HCT116 (cell line): ENCODE measurements at regions not wholly inside any gene's neighbourhood (a gene's known extent, or its start where the extent isn't known, plus 50 kb on each side); places are given as distances from the start of the nearest gene placed in this dataset.

ENCODE experiments used
- ATAC-seq: fragments of 200-7000 bp; cut with Tn5 transposase; 2 replicates; pipeline ENCODE4 v1.9.1; 2020; ENCODE audit warnings: mild to moderate bottlenecking, moderate library complexity
- BruUV-seq: library from RNA; stranded (reverse); fragments of 400-500 nt; replicated peaks from 2 replicates; lab custom pipeline; 2021; lab: Mats Ljungman, UMichigan
- CTCF ChIA-PET: fragments of 300-600 bp; sonication (Branson Sonifier 250); formaldehyde crosslinking; loops from one replicate; lab custom pipeline; 2021; ENCODE audit warnings: antibody characterized with exemption; lab: Charles Lee
- POLR2A ChIA-PET: fragments of 300-600, 350-600 bp; sonication (Branson Sonifier 250); formaldehyde crosslinking; loops from one replicate; lab custom pipeline; 2021; ENCODE audit warnings: antibody characterized with exemption; lab: Charles Lee
- RAD21 ChIA-PET, 2 experiments: fragments of 300-600 bp; sonication (Branson Sonifier 250); formaldehyde crosslinking; loops; one replicate each; lab custom pipeline; 2023; ENCODE audit warnings: low total read pairs in 2 of 2; ENCODE audit not compliant: uncharacterized antibody in 2 of 2, unreplicated experiment in 2 of 2, low non-redundant PET in 1 of 2; lab: Charles Lee
- DNase-seq: peaks from one replicate; pipeline ENCODE4 v3.0.0-alpha.2; 2010; ENCODE audit warnings: low read depth, low spot score
- H2AFZ ChIP-seq: fragments of 200-600 bp; shearing (Covaris generic), sonication (generic); 2 replicates; pipeline ENCODE4 v1.6.1; 2017; ENCODE audit warnings: low read depth, mixed run types, mixed read lengths, antibody characterized with exemption, low read length; ENCODE audit not compliant: poor library complexity, severe bottlenecking
- H3K27ac ChIP-seq: 2 replicates; pipeline ENCODE4 v1.5.1; 2012; ENCODE audit warnings: low read depth, low read length
- H3K27me3 ChIP-seq: fragments of 200-600 bp; sonication (generic); 2 replicates; pipeline ENCODE4 v1.6.1; 2016; ENCODE audit warnings: mixed run types, low read length, mixed read lengths; ENCODE audit not compliant: insufficient read depth
- H3K36me3 ChIP-seq, 2 experiments: fragments of 200-500 bp in 1 of 2; fragments of 200-600 bp in 1 of 2; sonication (Bioruptor generic) in 1 of 2; sonication (generic) in 1 of 2; 2 replicates each; pipeline versions ENCODE4 v1.5.1 to v1.6.1; 2014 to 2016; ENCODE audit warnings: low read length in 2 of 2, inconsistent platforms in 1 of 2, mixed read lengths in 1 of 2, mixed run types in 1 of 2; ENCODE audit not compliant: insufficient read depth in 2 of 2, control insufficient read depth in 1 of 2
- H3K4me1 ChIP-seq, 2 experiments: fragments of 200-600 bp in 1 of 2; sonication (generic) in 1 of 2; 2 replicates each; pipeline versions ENCODE4 v1.5.1 to v1.6.1; 2012 to 2017; ENCODE audit warnings: low read length in 2 of 2, inconsistent platforms in 1 of 2, mild to moderate bottlenecking in 1 of 2, mixed read lengths in 1 of 2, mixed run types in 1 of 2, moderate library complexity in 1 of 2; ENCODE audit not compliant: insufficient read depth in 2 of 2, control insufficient read depth in 1 of 2
- H3K4me2 ChIP-seq: fragments of 200-600 bp; sonication (generic); 2 replicates; pipeline ENCODE4 v1.6.1; 2017; ENCODE audit warnings: mixed run types, low read length, mixed read lengths
- H3K4me3 ChIP-seq, 2 experiments: fragments of 200-600 bp in 1 of 2; sonication (generic) in 1 of 2; replicated peaks in 1 of 2; 2 replicates each; pipeline ENCODE4 v1.5.1; 2011 to 2016; ENCODE audit warnings: low read length in 2 of 2, control low read depth in 1 of 2, low read depth in 1 of 2, mild to moderate bottlenecking in 1 of 2, mixed read lengths in 1 of 2, mixed run types in 1 of 2
- H3K79me2 ChIP-seq: fragments of 200-600 bp; sonication (generic); 2 replicates; pipeline ENCODE4 v1.6.1; 2017; ENCODE audit warnings: mild to moderate bottlenecking, mixed run types, low read length, moderate library complexity, mixed read lengths; ENCODE audit not compliant: insufficient read depth
- H3K9ac ChIP-seq: fragments of 200-600 bp; sonication (generic); 2 replicates; pipeline ENCODE4 v1.6.1; 2016; ENCODE audit warnings: low read length, mixed read lengths
- H3K9me2 ChIP-seq: fragments of 200-600 bp; sonication (generic), shearing (Covaris generic); 2 replicates; pipeline ENCODE4 v1.6.1; 2017; ENCODE audit warnings: mixed run types, mild to moderate bottlenecking, moderate library complexity; ENCODE audit not compliant: insufficient read depth
- H3K9me3 ChIP-seq, 2 experiments: fragments of 200-500 bp in 1 of 2; fragments of 200-600 bp in 1 of 2; sonication (Bioruptor generic) in 1 of 2; sonication (generic) in 1 of 2; 2 replicates each; pipeline ENCODE4 v1.6.1; 2014 to 2017; ENCODE audit warnings: low read length in 2 of 2, mixed read lengths in 2 of 2, inconsistent platforms in 1 of 2, low read depth in 1 of 2, mild to moderate bottlenecking in 1 of 2, mixed run types in 1 of 2, moderate library complexity in 1 of 2; ENCODE audit not compliant: control insufficient read depth in 1 of 2, insufficient read depth in 1 of 2
- H4K20me1 ChIP-seq: fragments of 200-600 bp; sonication (generic), shearing (Covaris generic); 2 replicates; pipeline ENCODE4 v1.6.1; 2017; ENCODE audit warnings: mixed run types, mild to moderate bottlenecking, moderate library complexity; ENCODE audit not compliant: insufficient read depth
- CBX3 ChIP-seq: IDR thresholded peaks from 2 replicates; pipeline ENCODE4 v1.6.1; 2012; ENCODE audit warnings: low read depth
- CEBPB ChIP-seq: IDR thresholded peaks from 2 replicates; pipeline ENCODE4 v1.6.1; 2012; ENCODE audit warnings: low read depth
- ELF1 ChIP-seq: IDR thresholded peaks from 2 replicates; pipeline ENCODE4 v1.6.1; 2012; ENCODE audit warnings: low read depth, borderline replicate concordance
- EZH2 ChIP-seq: fragments of 200-600 bp; sonication (generic); IDR thresholded peaks from 2 replicates; pipeline ENCODE4 v1.6.1; 2017; ENCODE audit warnings: antibody characterized with exemption, mixed run types
- FOSL1 ChIP-seq: IDR thresholded peaks from 2 replicates; pipeline ENCODE4 v1.6.1; 2012; ENCODE audit warnings: low read depth
- POLR2A ChIP-seq: IDR thresholded peaks from 2 replicates; pipeline ENCODE4 v1.7.0; 2011; ENCODE audit warnings: borderline replicate concordance; ENCODE audit not compliant: insufficient read depth, insufficient read length; ENCODE audit errors: extremely low read depth
- SP1 ChIP-seq: IDR thresholded peaks from 2 replicates; pipeline ENCODE4 v1.6.1; 2012; ENCODE audit warnings: low read depth
- SRF ChIP-seq: IDR thresholded peaks from 2 replicates; pipeline ENCODE4 v1.6.1; 2012; ENCODE audit warnings: low read depth
- TCF7L2 ChIP-seq: IDR thresholded peaks from 2 replicates; pipeline ENCODE4 v1.7.0; 2011; ENCODE audit warnings: borderline replicate concordance, inconsistent platforms; ENCODE audit not compliant: insufficient read depth, insufficient read length; ENCODE audit errors: extremely low read depth
- ZFX ChIP-seq: fragments of 450-650 bp; IDR thresholded peaks from 2 replicates; pipeline ENCODE4 v1.6.1; 2017
- ZNF274 ChIP-seq: fragments of 200-500 bp; sonication (Bioruptor generic); IDR thresholded peaks from 2 replicates; pipeline ENCODE4 v1.6.1; 2014; ENCODE audit warnings: mild to moderate bottlenecking, low read depth, low read length, inconsistent platforms
- intact Hi-C: fragments of 100-400 bp; cut with micrococcal nuclease; formaldehyde crosslinking; loops from 2 replicates; pipeline ENCODE4 v1.10.0; 2022
- TF ChIP-seq, protein P1 (sequence below): IDR thresholded peaks from 2 replicates; pipeline ENCODE4 v1.6.1; 2012; ENCODE audit warnings: low read depth
- TF ChIP-seq, protein P2 (sequence below): IDR thresholded peaks from 2 replicates; pipeline ENCODE4 v1.6.1; 2012

DNA sequence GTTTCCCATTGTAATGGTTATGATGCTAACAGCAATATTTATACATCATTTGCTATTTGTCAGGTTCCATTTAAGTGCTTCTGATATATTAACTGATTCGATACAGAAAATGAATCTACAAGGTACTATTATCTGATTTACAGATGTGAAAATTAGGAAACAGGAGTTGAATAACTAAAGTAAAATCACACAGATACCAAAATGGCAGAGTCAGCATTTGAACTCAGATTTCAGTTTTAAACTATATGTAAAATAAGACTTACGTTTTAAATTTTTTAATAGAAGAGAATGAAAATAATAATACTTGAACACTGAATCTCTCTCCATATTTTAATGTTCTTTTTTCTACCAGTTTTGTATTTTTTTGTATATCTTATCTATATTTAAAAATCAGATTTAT, 313.2 kb downstream of the MDFIC start:
- Histone ChIP-seq H3K27me3 (no peaks in the 10 kb centered on the region), H3K36me3 (no peaks in the 10 kb centered on the region), H3K9me2 (no peaks in the 10 kb centered on the region), H2AFZ (no peak overlapping the region), H4K20me1 (no peaks in the 10 kb centered on the region), H3K79me2 (no peaks in the 10 kb centered on the region), H3K4me3 (no peak overlapping the region), H3K9me3 (no peaks in the 10 kb centered on the region), H3K9ac (no peak overlapping the region), H3K27ac (no peak overlapping the region), H3K4me1 (peaks cover 11 to 22% of the 10 kb centered on the region in 2 experiments; a peak in 3 of 4 replicates), H3K4me2 (no peak overlapping the region)
- no peak for DNase-seq
- TF ChIP-seq, protein P1, sequence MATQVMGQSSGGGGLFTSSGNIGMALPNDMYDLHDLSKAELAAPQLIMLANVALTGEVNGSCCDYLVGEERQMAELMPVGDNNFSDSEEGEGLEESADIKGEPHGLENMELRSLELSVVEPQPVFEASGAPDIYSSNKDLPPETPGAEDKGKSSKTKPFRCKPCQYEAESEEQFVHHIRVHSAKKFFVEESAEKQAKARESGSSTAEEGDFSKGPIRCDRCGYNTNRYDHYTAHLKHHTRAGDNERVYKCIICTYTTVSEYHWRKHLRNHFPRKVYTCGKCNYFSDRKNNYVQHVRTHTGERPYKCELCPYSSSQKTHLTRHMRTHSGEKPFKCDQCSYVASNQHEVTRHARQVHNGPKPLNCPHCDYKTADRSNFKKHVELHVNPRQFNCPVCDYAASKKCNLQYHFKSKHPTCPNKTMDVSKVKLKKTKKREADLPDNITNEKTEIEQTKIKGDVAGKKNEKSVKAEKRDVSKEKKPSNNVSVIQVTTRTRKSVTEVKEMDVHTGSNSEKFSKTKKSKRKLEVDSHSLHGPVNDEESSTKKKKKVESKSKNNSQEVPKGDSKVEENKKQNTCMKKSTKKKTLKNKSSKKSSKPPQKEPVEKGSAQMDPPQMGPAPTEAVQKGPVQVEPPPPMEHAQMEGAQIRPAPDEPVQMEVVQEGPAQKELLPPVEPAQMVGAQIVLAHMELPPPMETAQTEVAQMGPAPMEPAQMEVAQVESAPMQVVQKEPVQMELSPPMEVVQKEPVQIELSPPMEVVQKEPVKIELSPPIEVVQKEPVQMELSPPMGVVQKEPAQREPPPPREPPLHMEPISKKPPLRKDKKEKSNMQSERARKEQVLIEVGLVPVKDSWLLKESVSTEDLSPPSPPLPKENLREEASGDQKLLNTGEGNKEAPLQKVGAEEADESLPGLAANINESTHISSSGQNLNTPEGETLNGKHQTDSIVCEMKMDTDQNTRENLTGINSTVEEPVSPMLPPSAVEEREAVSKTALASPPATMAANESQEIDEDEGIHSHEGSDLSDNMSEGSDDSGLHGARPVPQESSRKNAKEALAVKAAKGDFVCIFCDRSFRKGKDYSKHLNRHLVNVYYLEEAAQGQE, result no peak
- no peak for TF ChIP-seq POLR2A
- no peak for TF ChIP-seq CBX3
- TF ChIP-seq, protein P2, sequence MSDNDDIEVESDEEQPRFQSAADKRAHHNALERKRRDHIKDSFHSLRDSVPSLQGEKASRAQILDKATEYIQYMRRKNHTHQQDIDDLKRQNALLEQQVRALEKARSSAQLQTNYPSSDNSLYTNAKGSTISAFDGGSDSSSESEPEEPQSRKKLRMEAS, result no peak
- no peak for TF ChIP-seq ZNF274
- no peak for TF ChIP-seq CEBPB
- no peak for TF ChIP-seq ZFX
- TF ChIP-seq TCF7L2, result no peak
- TF ChIP-seq FOSL1, result no peak
- TF ChIP-seq ELF1, result no peak
- no peak for TF ChIP-seq SRF
- no peak for TF ChIP-seq EZH2
- TF ChIP-seq SP1, result no peak
- RAD21 ChIA-PET, result no interaction called here
- intact Hi-C loops, result no loop called here
- no peak for ATAC-seq
- POLR2A ChIA-PET, result no interaction called here
- no TSS peak for BruUV-seq
- CTCF ChIA-PET, result no interaction called here
